Calu3 (cell line): ENCODE measurements at regions not wholly inside any gene's neighbourhood (a gene's known extent, or its start where the extent isn't known, plus 50 kb on each side); places are given as distances from the start of the nearest gene placed in this dataset.

Source experiments
- BruUV-seq: library from RNA; stranded (reverse); fragments of 400-500 nt; replicated peaks from 2 replicates; lab custom pipeline; 2021; lab: Mats Ljungman, UMichigan
- CTCF ChIA-PET: fragments of 300-600 bp; sonication (Branson Sonifier 250); formaldehyde crosslinking; loops from one replicate; lab custom pipeline; 2022; ENCODE audit warnings: antibody characterized with exemption; lab: Charles Lee
- DNase-seq: peaks from one replicate; pipeline ENCODE4 v3.0.0; 2022
- H3K27ac Mint-ChIP-seq: one replicate; pipeline ENCODE4 v1.8.0; 2022; ENCODE audit warnings: mixed read lengths; ENCODE audit not compliant: unreplicated experiment
- H3K27me3 Mint-ChIP-seq: one replicate; pipeline ENCODE4 v1.8.0; 2022; ENCODE audit warnings: mixed read lengths; ENCODE audit not compliant: unreplicated experiment
- H3K36me3 Mint-ChIP-seq: one replicate; pipeline ENCODE4 v1.8.0; 2022; ENCODE audit warnings: mild to moderate bottlenecking, moderate library complexity, mixed read lengths; ENCODE audit not compliant: insufficient read depth, unreplicated experiment
- H3K4me1 Mint-ChIP-seq: one replicate; pipeline ENCODE4 v1.8.0; 2022; ENCODE audit warnings: mild to moderate bottlenecking, low read depth, mixed read lengths; ENCODE audit not compliant: unreplicated experiment
- H3K4me3 Mint-ChIP-seq: one replicate; pipeline ENCODE4 v1.8.0; 2022; ENCODE audit warnings: mild to moderate bottlenecking, low read depth, moderate library complexity, mixed read lengths; ENCODE audit not compliant: unreplicated experiment
- H3K9me3 Mint-ChIP-seq: one replicate; pipeline ENCODE4 v1.8.0; 2022; ENCODE audit warnings: low read depth, mixed read lengths; ENCODE audit not compliant: unreplicated experiment
- intact Hi-C: fragments of 100-400 bp; cut with micrococcal nuclease; formaldehyde crosslinking; loops from one replicate; pipeline ENCODE4 v1.10.0; 2022; ENCODE audit not compliant: unreplicated experiment
- TF ChIP-seq, protein P1 (sequence below): fragments of 200-600 bp; IDR thresholded peaks from one replicate; pipeline ENCODE4 v1.8.0; 2022; ENCODE audit warnings: antibody characterized with exemption; ENCODE audit not compliant: unreplicated experiment

DNA sequence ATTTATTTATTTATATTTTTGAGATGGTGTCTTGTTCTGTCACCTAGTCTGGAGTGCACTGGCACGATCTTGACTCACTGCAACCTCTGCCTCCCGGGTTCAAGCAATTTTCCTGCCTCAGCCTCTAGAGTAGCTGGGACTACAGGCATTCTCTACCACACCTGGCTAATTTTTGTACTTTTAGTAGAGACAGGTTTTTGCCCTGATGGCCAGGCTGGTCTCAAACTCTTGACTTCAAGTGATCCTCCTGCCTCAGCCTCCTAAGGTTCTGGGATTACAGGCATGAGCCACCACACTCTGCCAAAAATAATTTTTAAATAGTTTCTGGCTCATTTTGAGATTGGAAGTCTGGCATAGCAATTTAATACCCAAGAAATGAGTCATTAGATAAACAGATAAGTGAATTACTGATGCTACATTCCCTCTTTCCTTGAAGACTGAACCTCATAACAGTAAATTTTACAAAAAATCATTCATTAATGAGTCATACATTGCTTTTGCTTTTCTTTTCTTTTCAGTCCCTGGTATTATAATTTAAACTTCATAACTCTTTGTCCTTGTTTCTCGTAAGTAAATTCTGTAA is 881.6 kb upstream of the PIK3C3 start:
- Mint-ChIP-seq H3K27me3 (no peaks in the 10 kb centered on the region), H3K4me1 (peaks cover 19% of the 10 kb centered on the region), H3K36me3 (no peaks in the 10 kb centered on the region), H3K27ac (no peak overlapping the region), H3K4me3 (no peak overlapping the region), H3K9me3 (peaks cover 13% of the 10 kb centered on the region)
- no peak for DNase-seq
- intact Hi-C loops = no loop called here
- TF ChIP-seq, protein P1, sequence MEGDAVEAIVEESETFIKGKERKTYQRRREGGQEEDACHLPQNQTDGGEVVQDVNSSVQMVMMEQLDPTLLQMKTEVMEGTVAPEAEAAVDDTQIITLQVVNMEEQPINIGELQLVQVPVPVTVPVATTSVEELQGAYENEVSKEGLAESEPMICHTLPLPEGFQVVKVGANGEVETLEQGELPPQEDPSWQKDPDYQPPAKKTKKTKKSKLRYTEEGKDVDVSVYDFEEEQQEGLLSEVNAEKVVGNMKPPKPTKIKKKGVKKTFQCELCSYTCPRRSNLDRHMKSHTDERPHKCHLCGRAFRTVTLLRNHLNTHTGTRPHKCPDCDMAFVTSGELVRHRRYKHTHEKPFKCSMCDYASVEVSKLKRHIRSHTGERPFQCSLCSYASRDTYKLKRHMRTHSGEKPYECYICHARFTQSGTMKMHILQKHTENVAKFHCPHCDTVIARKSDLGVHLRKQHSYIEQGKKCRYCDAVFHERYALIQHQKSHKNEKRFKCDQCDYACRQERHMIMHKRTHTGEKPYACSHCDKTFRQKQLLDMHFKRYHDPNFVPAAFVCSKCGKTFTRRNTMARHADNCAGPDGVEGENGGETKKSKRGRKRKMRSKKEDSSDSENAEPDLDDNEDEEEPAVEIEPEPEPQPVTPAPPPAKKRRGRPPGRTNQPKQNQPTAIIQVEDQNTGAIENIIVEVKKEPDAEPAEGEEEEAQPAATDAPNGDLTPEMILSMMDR = no peak
- CTCF ChIA-PET = no interaction called here
- no TSS peak for BruUV-seq

DNA sequence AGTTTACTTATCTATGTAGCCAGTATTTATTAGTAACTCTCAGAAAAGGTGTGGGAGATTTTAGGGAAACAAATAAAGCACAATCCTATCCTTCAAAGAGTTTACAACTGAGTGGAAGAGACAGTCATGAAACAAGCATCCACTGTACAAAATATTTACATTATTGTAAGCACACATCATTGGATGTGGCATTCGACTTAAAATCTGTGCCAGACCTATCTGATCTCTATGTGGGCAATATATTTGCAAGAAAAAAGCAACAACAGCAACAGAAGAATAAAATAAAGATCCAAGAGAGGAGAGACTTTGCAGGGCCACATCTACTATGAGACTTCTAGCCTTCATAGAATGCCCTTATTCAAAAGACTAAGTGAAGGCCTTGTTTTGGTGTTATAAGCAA is 882.1 kb upstream of the PIK3C3 start:
- Mint-ChIP-seq H3K9me3 (peaks cover 8% of the 10 kb centered on the region), H3K27me3 (no peaks in the 10 kb centered on the region), H3K27ac (no peak overlapping the region), H3K36me3 (no peaks in the 10 kb centered on the region), H3K4me3 (no peak overlapping the region), H3K4me1 (peaks cover 14% of the 10 kb centered on the region)
- BruUV-seq = no TSS peak
- intact Hi-C loops = no loop called here
- DNase-seq = no peak
- TF ChIP-seq, protein P1 = no peak
- CTCF ChIA-PET = no interaction called here

DNA sequence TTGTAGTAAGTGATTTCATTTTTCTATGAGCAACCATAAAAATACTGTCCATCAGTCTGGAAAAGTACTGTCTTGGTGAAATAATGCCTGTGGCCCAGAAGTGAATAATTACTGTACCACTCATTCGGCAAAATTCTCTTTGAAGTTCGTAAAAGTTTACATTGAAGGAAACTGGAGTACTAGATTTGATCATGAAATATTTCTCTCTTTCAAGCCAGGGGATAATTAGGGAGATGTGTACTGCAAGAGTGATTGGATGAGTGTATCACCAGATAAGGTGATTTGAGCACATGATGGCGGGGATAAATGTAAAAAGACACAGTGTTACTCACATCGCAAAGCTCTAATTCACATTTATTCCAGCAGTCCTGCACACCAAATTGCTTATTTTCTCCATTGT is 883.2 kb upstream of the PIK3C3 start:
- no peaks in the 10 kb centered on the region for H3K36me3 Mint-ChIP-seq
- TF ChIP-seq, protein P1 = no peak
- H3K27me3 Mint-ChIP-seq = no peaks in the 10 kb centered on the region
- peaks cover 9% of the 10 kb centered on the region for H3K4me1 Mint-ChIP-seq
- H3K9me3 Mint-ChIP-seq = peaks cover 8% of the 10 kb centered on the region
- no peak overlapping the region for H3K4me3 Mint-ChIP-seq
- no peak overlapping the region for H3K27ac Mint-ChIP-seq
- BruUV-seq = no TSS peak
- no peak for DNase-seq
- CTCF ChIA-PET = no interaction called here
- intact Hi-C loops = no loop called here

DNA sequence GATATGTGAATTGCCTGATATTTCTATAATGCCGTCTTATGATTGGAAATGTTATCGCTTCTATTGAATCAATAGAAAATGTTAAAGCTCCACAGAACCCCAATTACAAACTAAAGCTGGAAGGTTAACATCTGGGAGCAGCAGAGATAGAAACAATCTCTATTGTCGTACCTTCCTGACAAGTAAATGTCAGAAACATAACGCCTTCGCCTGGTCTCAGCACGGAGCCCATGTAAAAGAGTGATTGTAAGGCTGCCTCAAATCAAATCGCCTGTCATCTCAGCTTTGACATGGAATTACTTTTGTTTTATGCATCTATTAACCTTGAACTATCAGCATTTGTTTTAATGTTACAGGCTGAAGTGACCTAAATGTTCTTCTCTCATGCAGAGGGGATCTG is 885.9 kb upstream of the PIK3C3 start:
- H3K27ac Mint-ChIP-seq = no peak overlapping the region
- H3K27me3 Mint-ChIP-seq = no peaks in the 10 kb centered on the region
- BruUV-seq = no TSS peak
- H3K4me1 Mint-ChIP-seq = no peaks in the 10 kb centered on the region
- H3K9me3 Mint-ChIP-seq = peaks cover 8% of the 10 kb centered on the region
- CTCF ChIA-PET = interaction anchor here (0.8 kb wide), 1 partner anchor 12 kb away, joined by 5 read pairs; no protein-coding TSS in a partner anchor
- no peak for DNase-seq
- no peaks in the 10 kb centered on the region for H3K36me3 Mint-ChIP-seq
- intact Hi-C loops = no loop called here
- TF ChIP-seq, protein P1 = no peak
- H3K4me3 Mint-ChIP-seq = no peak overlapping the region
